ENCODE measurements at regions not wholly inside any gene's neighbourhood (a gene's known extent, or its start where the extent isn't known, plus 50 kb on each side); places are given as distances from the start of the nearest gene placed in this dataset.

GRCh38 chr2:128408349-128409305, 90.0 kb upstream of the HS6ST1 start:
- TF ChIP-seq POLR2AphosphoS5 (IDR thresholded peaks at IDR 0.05) (no peak), POLR2A (IDR thresholded peaks at IDR 0.05) (no peak)
- TF ChIP-seq, protein P1, sequence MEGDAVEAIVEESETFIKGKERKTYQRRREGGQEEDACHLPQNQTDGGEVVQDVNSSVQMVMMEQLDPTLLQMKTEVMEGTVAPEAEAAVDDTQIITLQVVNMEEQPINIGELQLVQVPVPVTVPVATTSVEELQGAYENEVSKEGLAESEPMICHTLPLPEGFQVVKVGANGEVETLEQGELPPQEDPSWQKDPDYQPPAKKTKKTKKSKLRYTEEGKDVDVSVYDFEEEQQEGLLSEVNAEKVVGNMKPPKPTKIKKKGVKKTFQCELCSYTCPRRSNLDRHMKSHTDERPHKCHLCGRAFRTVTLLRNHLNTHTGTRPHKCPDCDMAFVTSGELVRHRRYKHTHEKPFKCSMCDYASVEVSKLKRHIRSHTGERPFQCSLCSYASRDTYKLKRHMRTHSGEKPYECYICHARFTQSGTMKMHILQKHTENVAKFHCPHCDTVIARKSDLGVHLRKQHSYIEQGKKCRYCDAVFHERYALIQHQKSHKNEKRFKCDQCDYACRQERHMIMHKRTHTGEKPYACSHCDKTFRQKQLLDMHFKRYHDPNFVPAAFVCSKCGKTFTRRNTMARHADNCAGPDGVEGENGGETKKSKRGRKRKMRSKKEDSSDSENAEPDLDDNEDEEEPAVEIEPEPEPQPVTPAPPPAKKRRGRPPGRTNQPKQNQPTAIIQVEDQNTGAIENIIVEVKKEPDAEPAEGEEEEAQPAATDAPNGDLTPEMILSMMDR (IDR thresholded peaks at IDR 0.05): no peak

All from gastroesophageal sphincter (tissue), 3 donors.